ENCODE measurements at regions not wholly inside any gene's neighbourhood (a gene's known extent, or its start where the extent isn't known, plus 50 kb on each side); places are given as distances from the start of the nearest gene placed in this dataset.

GRCh38 chr22:47776329-47776728, 1013.9 kb downstream of the TBC1D22A start:
- peaks cover 28% of the 10 kb centered on the region for H3K9me3 ChIP-seq (ENCODE audit: control insufficient read depth, insufficient read depth, low read length)
- H3K9me1 ChIP-seq (ENCODE audit: insufficient read depth, low read length): no peaks in the 10 kb centered on the region
- H3K79me1 ChIP-seq (ENCODE audit: low read depth in 1 of 2, low read length in 2 of 2): no peaks in the 10 kb centered on the region
- no TSS peak for BruUV-seq (replicated peaks)
- no peak overlapping the region for H3K56ac ChIP-seq (ENCODE audit: extremely low read depth, insufficient read depth, low read length)
- no peak overlapping the region for H2BK20ac ChIP-seq (ENCODE audit: low read depth, low read length)
- H3K4me3 ChIP-seq (ENCODE audit: insufficient read depth, low read depth, low read length): no peak overlapping the region
- H3K9ac ChIP-seq (ENCODE audit: low read depth, low read length): no peak overlapping the region
- no peak overlapping the region for H3K23ac ChIP-seq (ENCODE audit: low read depth, low read length)
- no peaks in the 10 kb centered on the region for H4K20me1 ChIP-seq (ENCODE audit: insufficient read depth, low read length)
- no peak for DNase-seq
- no peak overlapping the region for H2AK9ac ChIP-seq (replicated peaks; ENCODE audit: low read depth, low read length, poor library complexity)
- WGBS, 2 experiments (ENCODE audit: extremely low coverage in 2 of 2, insufficient read length in 1 of 2): 21% methylated on average over 7 of the region's 10 CpGs; no CpG with 5 or more reads in 1 of the 2 experiments
- no peak overlapping the region for H4K91ac ChIP-seq (ENCODE audit: insufficient read depth, low read depth, low read length)
- dilution Hi-C loops (cut with HindIII; ENCODE audit: low sequenced_read_pairs, unreplicated experiment) (no loop called here), intact Hi-C loops (cut with micrococcal nuclease) (no loop called here), in situ Hi-C loops (cut with MboI; ENCODE audit: low sequenced_read_pairs) (no loop called here)
- no peak overlapping the region for H3K4me2 ChIP-seq (ENCODE audit: low read depth, low read length)
- H2BK5ac ChIP-seq (ENCODE audit: low read depth, low read length, poor library complexity, severe bottlenecking): no peak overlapping the region
- no peak for TF ChIP-seq POLR2A (IDR thresholded peaks at IDR 0.05; ENCODE audit: low read depth, low read length)
- TF ChIP-seq CHD1 (IDR thresholded peaks at IDR 0.05; ENCODE audit: low read depth, low read length): no peak
- TF ChIP-seq FOS (IDR thresholded peaks at IDR 0.05; ENCODE audit: low read depth, low read length): no peak
- no peak for TF ChIP-seq USF2 (IDR thresholded peaks at IDR 0.05; ENCODE audit: low read depth, low read length)
- no peak for TF ChIP-seq SMC3 (IDR thresholded peaks at IDR 0.05; ENCODE audit: low read depth, low read length)
- TF ChIP-seq, protein P1, sequence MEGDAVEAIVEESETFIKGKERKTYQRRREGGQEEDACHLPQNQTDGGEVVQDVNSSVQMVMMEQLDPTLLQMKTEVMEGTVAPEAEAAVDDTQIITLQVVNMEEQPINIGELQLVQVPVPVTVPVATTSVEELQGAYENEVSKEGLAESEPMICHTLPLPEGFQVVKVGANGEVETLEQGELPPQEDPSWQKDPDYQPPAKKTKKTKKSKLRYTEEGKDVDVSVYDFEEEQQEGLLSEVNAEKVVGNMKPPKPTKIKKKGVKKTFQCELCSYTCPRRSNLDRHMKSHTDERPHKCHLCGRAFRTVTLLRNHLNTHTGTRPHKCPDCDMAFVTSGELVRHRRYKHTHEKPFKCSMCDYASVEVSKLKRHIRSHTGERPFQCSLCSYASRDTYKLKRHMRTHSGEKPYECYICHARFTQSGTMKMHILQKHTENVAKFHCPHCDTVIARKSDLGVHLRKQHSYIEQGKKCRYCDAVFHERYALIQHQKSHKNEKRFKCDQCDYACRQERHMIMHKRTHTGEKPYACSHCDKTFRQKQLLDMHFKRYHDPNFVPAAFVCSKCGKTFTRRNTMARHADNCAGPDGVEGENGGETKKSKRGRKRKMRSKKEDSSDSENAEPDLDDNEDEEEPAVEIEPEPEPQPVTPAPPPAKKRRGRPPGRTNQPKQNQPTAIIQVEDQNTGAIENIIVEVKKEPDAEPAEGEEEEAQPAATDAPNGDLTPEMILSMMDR (conservative IDR thresholded peaks at IDR 0.05; ENCODE audit: low read depth, low read length): no peak
- TF ChIP-seq MXI1 (IDR thresholded peaks at IDR 0.05; ENCODE audit: borderline replicate concordance, low read depth, low read length): no peak
- no peak for TF ChIP-seq CEBPB (IDR thresholded peaks at IDR 0.05; ENCODE audit: low read depth, low read length)
- TF ChIP-seq MAFK (IDR thresholded peaks at IDR 0.05; ENCODE audit: low read depth, low read length): no peak
- TF ChIP-seq BHLHE40 (IDR thresholded peaks at IDR 0.05; ENCODE audit: low read depth, low read length): no peak
- TF ChIP-seq NFE2L2 (IDR thresholded peaks at IDR 0.05; ENCODE audit: low read depth, low read length): no peak
- TF ChIP-seq, protein P2, sequence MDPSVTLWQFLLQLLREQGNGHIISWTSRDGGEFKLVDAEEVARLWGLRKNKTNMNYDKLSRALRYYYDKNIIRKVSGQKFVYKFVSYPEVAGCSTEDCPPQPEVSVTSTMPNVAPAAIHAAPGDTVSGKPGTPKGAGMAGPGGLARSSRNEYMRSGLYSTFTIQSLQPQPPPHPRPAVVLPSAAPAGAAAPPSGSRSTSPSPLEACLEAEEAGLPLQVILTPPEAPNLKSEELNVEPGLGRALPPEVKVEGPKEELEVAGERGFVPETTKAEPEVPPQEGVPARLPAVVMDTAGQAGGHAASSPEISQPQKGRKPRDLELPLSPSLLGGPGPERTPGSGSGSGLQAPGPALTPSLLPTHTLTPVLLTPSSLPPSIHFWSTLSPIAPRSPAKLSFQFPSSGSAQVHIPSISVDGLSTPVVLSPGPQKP (IDR thresholded peaks at IDR 0.05; ENCODE audit: borderline replicate concordance, low read depth, low read length): no peak
- no peak overlapping the region for H2AK5ac ChIP-seq (ENCODE audit: low read depth, low read length)
- no peak for ATAC-seq (ENCODE audit: low read depth)
- no peak overlapping the region for H2BK120ac ChIP-seq (ENCODE audit: low read depth, low read length)
- H3K36me3 ChIP-seq (ENCODE audit: control insufficient read depth, insufficient read depth, low read length): no peaks in the 10 kb centered on the region
- no peak overlapping the region for H3K27ac ChIP-seq (ENCODE audit: insufficient read depth, low read length)
- H3K4ac ChIP-seq (ENCODE audit: low read depth, low read length): no peak overlapping the region
- H2BK15ac ChIP-seq (ENCODE audit: low read depth, low read length): no peak overlapping the region
- no peak overlapping the region for H3K14ac ChIP-seq (replicated peaks; ENCODE audit: low read depth, low read length)
- no peak overlapping the region for H4K8ac ChIP-seq (ENCODE audit: low read depth in 2 of 2, low read length in 2 of 2)
- CTCF ChIA-PET: no interaction called here
- no peaks in the 10 kb centered on the region for H3K4me1 ChIP-seq (ENCODE audit: control insufficient read depth, insufficient read depth, low read length)
- H4K5ac ChIP-seq (ENCODE audit: low read depth, low read length): no peak overlapping the region
- POLR2A ChIA-PET (ENCODE audit: unreplicated experiment): no interaction called here
- no peak overlapping the region for H3K18ac ChIP-seq (ENCODE audit: low read depth, low read length)
- no peaks in the 10 kb centered on the region for H3K27me3 ChIP-seq (ENCODE audit: control insufficient read depth, insufficient read depth, low read length)
- no peak overlapping the region for H2AFZ ChIP-seq (replicated peaks; ENCODE audit: low read length, poor library complexity)

Measured in IMR-90 (cell line).